CD4-positive, alpha-beta T cell (primary cell): ENCODE measurements at regions not wholly inside any gene's neighbourhood (a gene's known extent, or its start where the extent isn't known, plus 50 kb on each side); places are given as distances from the start of the nearest gene placed in this dataset.

ENCODE experiments used
- ATAC-seq: fragments of 200-7000 bp; cut with Tn5 transposase; one replicate; pipeline ENCODE4 v1.10.0; 2022; ENCODE audit warnings: mild to moderate bottlenecking; ENCODE audit not compliant: poor library complexity
- CTCF ChIA-PET: fragments of 350-600 bp; sonication (Branson Sonifier 250); formaldehyde crosslinking; loops from one replicate; lab custom pipeline; 2021; ENCODE audit warnings: antibody characterized with exemption, inconsistent platforms; lab: Charles Lee
- POLR2A ChIA-PET: fragments of 350-600 bp; sonication (Branson Sonifier 250); formaldehyde crosslinking; loops from one replicate; lab custom pipeline; 2021; ENCODE audit warnings: antibody characterized with exemption, inconsistent platforms; lab: Charles Lee
- DNase-seq, 14 experiments: peaks; one replicate each; pipeline ENCODE4 v3.0.0-alpha.2; 2013 to 2020; ENCODE audit warnings: mixed read lengths in 2 of 14
- H3K27ac ChIP-seq, 2 donors: one replicate each; pipeline versions ENCODE4 v1.5.1 to v1.7.0; 2013; ENCODE audit warnings: low read length in 2 of 2, low read depth in 1 of 2, mild to moderate bottlenecking in 1 of 2
- H3K27me3 ChIP-seq, 2 experiments: 1 replicate in 1 of 2; 2 replicates in 1 of 2; pipeline versions ENCODE4 v1.6.1 to v1.7.0; 2013; ENCODE audit warnings: low read length in 2 of 2, control low read depth in 1 of 2, mild to moderate bottlenecking in 1 of 2, moderate library complexity in 1 of 2; ENCODE audit not compliant: insufficient read depth in 2 of 2, control insufficient read depth in 1 of 2
- H3K36me3 ChIP-seq: one replicate; pipeline ENCODE4 v1.6.1; 2013; ENCODE audit warnings: low read length, control low read depth; ENCODE audit not compliant: insufficient read depth
- H3K4me1 ChIP-seq: one replicate; pipeline ENCODE4 v1.6.1; 2013; ENCODE audit warnings: low read length, control low read depth; ENCODE audit not compliant: insufficient read depth
- H3K4me3 ChIP-seq: one replicate; pipeline ENCODE4 v1.5.1; 2013; ENCODE audit warnings: mild to moderate bottlenecking, low read length, moderate library complexity
- H3K9me3 ChIP-seq, 2 experiments: 1 replicate in 1 of 2; 2 replicates in 1 of 2; pipeline versions ENCODE4 v1.6.1 to v1.7.0; 2013; ENCODE audit warnings: low read length in 2 of 2, mild to moderate bottlenecking in 2 of 2, control low read depth in 1 of 2, moderate library complexity in 1 of 2; ENCODE audit not compliant: control insufficient read depth in 1 of 2, insufficient read depth in 1 of 2
- H3K27ac Mint-ChIP-seq: one replicate; pipeline ENCODE4 v1.8.0; 2020; ENCODE audit warnings: mixed read lengths
- H3K27me3 Mint-ChIP-seq: one replicate; pipeline ENCODE4 v1.8.0; 2021; ENCODE audit warnings: mixed read lengths
- H3K36me3 Mint-ChIP-seq: one replicate; pipeline ENCODE4 v1.8.0; 2021; ENCODE audit warnings: low read depth, mixed read lengths
- H3K4me1 Mint-ChIP-seq: one replicate; pipeline ENCODE4 v1.8.0; 2021; ENCODE audit warnings: low read depth, mixed read lengths
- H3K4me3 Mint-ChIP-seq: one replicate; pipeline ENCODE4 v1.8.0; 2020; ENCODE audit warnings: mild to moderate bottlenecking, mixed read lengths
- H3K9me3 Mint-ChIP-seq: one replicate; pipeline ENCODE4 v1.8.0; 2020; ENCODE audit warnings: mixed read lengths
- intact Hi-C, 2 experiments: fragments of 100-400 bp; cut with DNase I in 1 of 2; cut with micrococcal nuclease in 1 of 2; formaldehyde crosslinking; loops; one replicate each; pipeline versions ENCODE4 v1.15.1 to v1.9.0; 2023 to 2025; cut with DNase I, micrococcal nuclease
- TF ChIP-seq, protein P1 (sequence below): fragments of 200-600 bp; IDR thresholded peaks from one replicate; pipeline ENCODE4 v1.8.0; 2022; ENCODE audit warnings: antibody characterized with exemption, mild to moderate bottlenecking

DNA sequence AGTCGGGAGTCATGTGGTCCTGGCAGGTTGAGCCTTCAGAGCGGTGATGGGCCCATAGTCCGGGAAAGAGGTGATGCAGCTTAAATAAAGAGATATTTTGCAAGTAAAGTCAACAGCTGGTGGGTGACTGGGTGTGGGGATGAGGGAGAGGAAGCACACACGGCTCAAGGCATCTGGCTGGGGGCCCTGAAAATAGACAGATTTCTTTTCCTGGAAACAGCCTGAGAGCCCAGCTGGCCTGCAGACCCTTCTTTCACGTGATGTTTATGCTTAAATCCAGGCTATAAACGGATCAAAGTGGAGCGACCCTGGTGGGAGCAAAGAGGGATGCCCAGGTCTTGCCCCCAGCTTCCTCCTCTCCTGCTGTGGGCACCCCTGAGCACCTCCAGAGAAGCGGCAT, 149.1 kb downstream of the TEX36 start:
- H3K27me3 Mint-ChIP-seq = peaks cover 9% of the 10 kb centered on the region
- H3K9me3 Mint-ChIP-seq = no peaks in the 10 kb centered on the region
- no peak for ATAC-seq
- ChIA-PET CTCF (no interaction called here), POLR2A (no interaction called here)
- no peaks in the 10 kb centered on the region for H3K4me1 ChIP-seq
- intact Hi-C loops = no loop called here
- DNase-seq = no peak
- TF ChIP-seq, protein P1, sequence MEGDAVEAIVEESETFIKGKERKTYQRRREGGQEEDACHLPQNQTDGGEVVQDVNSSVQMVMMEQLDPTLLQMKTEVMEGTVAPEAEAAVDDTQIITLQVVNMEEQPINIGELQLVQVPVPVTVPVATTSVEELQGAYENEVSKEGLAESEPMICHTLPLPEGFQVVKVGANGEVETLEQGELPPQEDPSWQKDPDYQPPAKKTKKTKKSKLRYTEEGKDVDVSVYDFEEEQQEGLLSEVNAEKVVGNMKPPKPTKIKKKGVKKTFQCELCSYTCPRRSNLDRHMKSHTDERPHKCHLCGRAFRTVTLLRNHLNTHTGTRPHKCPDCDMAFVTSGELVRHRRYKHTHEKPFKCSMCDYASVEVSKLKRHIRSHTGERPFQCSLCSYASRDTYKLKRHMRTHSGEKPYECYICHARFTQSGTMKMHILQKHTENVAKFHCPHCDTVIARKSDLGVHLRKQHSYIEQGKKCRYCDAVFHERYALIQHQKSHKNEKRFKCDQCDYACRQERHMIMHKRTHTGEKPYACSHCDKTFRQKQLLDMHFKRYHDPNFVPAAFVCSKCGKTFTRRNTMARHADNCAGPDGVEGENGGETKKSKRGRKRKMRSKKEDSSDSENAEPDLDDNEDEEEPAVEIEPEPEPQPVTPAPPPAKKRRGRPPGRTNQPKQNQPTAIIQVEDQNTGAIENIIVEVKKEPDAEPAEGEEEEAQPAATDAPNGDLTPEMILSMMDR = no peak
- no peak overlapping the region for H3K27ac Mint-ChIP-seq
- H3K4me3 Mint-ChIP-seq = no peak overlapping the region
- peaks cover 0 to 3% of the 10 kb centered on the region in 2 experiments for H3K27me3 ChIP-seq
- no peaks in the 10 kb centered on the region for H3K36me3 ChIP-seq
- H3K4me3 ChIP-seq = no peak overlapping the region
- H3K36me3 Mint-ChIP-seq = no peaks in the 10 kb centered on the region
- H3K27ac ChIP-seq = no peak overlapping the region
- peaks cover 0 to 14% of the 10 kb centered on the region in 2 experiments for H3K9me3 ChIP-seq
- no peaks in the 10 kb centered on the region for H3K4me1 Mint-ChIP-seq

DNA sequence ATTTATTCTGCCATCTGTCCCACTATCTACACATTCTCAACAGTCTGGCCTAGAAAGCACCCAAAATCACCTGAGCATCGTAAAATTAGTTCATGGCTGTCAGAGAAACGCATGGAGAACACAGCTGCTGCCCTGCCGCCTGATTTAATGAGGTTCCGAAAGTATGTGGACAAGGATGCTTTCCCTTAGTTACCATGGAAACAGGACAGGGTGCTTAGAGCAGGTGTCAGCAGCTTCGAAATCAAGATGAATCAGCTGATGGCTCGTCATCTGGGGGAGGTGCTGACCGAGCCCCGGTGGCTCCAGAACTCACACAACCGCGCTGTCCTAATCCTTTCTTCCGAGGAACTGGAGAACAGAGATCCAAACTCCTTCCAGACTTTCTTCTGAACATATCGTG, 151.5 kb downstream of the TEX36 start:
- no peaks in the 10 kb centered on the region for H3K4me1 ChIP-seq
- TF ChIP-seq, protein P1 = no peak
- Mint-ChIP-seq H3K27me3 (peaks cover 9% of the 10 kb centered on the region), H3K9me3 (peaks cover 2% of the 10 kb centered on the region), H3K36me3 (no peaks in the 10 kb centered on the region), H3K27ac (no peak overlapping the region), H3K4me3 (no peak overlapping the region), H3K4me1 (no peaks in the 10 kb centered on the region)
- H3K27me3 ChIP-seq = peaks cover 0 to 3% of the 10 kb centered on the region in 2 experiments
- ChIA-PET POLR2A (no interaction called here), CTCF (no interaction called here)
- H3K27ac ChIP-seq = no peak overlapping the region
- ATAC-seq = no peak
- H3K9me3 ChIP-seq = peaks cover 0 to 11% of the 10 kb centered on the region in 2 experiments
- no peak for DNase-seq
- intact Hi-C loops = no loop called here
- H3K4me3 ChIP-seq = no peak overlapping the region
- no peaks in the 10 kb centered on the region for H3K36me3 ChIP-seq

GRCh38 chr10:125523347-125523746, 159.6 kb downstream of the TEX36 start:
- no peak overlapping the region for H3K27ac ChIP-seq
- Mint-ChIP-seq H3K36me3 (no peaks in the 10 kb centered on the region), H3K27ac (no peak overlapping the region), H3K9me3 (peaks cover 4% of the 10 kb centered on the region), H3K27me3 (no peaks in the 10 kb centered on the region), H3K4me1 (no peaks in the 10 kb centered on the region), H3K4me3 (no peak overlapping the region)
- intact Hi-C loops = no loop called here
- POLR2A ChIA-PET = no interaction called here
- no peak for ATAC-seq
- peaks cover 0 to 5% of the 10 kb centered on the region in 2 experiments for H3K9me3 ChIP-seq
- H3K4me3 ChIP-seq = no peak overlapping the region
- TF ChIP-seq, protein P1 = no peak
- H3K4me1 ChIP-seq = no peaks in the 10 kb centered on the region
- H3K27me3 ChIP-seq = peaks cover 0 to 9% of the 10 kb centered on the region in 2 experiments
- no peak for DNase-seq
- no peaks in the 10 kb centered on the region for H3K36me3 ChIP-seq
- CTCF ChIA-PET = no interaction called here
